OCI-LY3 (cell line): ENCODE measurements at regions not wholly inside any gene's neighbourhood (a gene's known extent, or its start where the extent isn't known, plus 50 kb on each side); places are given as distances from the start of the nearest gene placed in this dataset.
"Not testable (repeated sequence)": the region's sequence is repeated elsewhere in the genome, so short reads cannot be mapped to it uniquely, and the experiment has no call there.

Source experiments
- H2AFZ ChIP-seq: fragments of 200-600, 300-600 bp; shearing (Covaris generic); 2 replicates; pipeline ENCODE4 v1.6.0; 2014; ENCODE audit warnings: antibody characterized with exemption, low read depth, low read length
- H3K27ac ChIP-seq: fragments of 200-600, 300-600 bp; sonication (generic); 2 replicates; pipeline ENCODE4 v1.5.1; 2014; ENCODE audit warnings: mild to moderate bottlenecking, low read length, moderate library complexity, mixed read lengths
- H3K27me3 ChIP-seq: fragments of 200-600, 300-600 bp; sonication (generic); 2 replicates; pipeline ENCODE4 v1.6.1; 2014; ENCODE audit warnings: low read depth, low read length, mixed read lengths
- H3K36me3 ChIP-seq: fragments of 200-600, 300-600 bp; sonication (generic); replicated peaks from 2 replicates; pipeline ENCODE3; 2014; ENCODE audit warnings: low read depth, low read length, mixed read lengths
- H3K4me1 ChIP-seq: fragments of 300-600, 200-600 bp; sonication (generic); 2 replicates; pipeline ENCODE4 v1.6.1; 2014; ENCODE audit warnings: low read length, mixed read lengths
- H3K4me2 ChIP-seq: fragments of 200-600, 300-600 bp; sonication (generic); 2 replicates; pipeline ENCODE4 v1.6.1; 2014; ENCODE audit warnings: low read length, mixed read lengths
- H3K4me3 ChIP-seq: fragments of 300-600, 200-600 bp; sonication (generic); 2 replicates; pipeline ENCODE4 v1.5.1; 2014; ENCODE audit warnings: antibody characterized with exemption, mild to moderate bottlenecking, low read length, moderate library complexity
- H3K79me2 ChIP-seq: fragments of 300-600, 200-600 bp; shearing (Covaris generic); 2 replicates; pipeline ENCODE4 v1.6.1; 2014; ENCODE audit warnings: mild to moderate bottlenecking, low read length, mixed read lengths
- H3K9ac ChIP-seq: fragments of 300-600, 200-600 bp; shearing (Covaris generic); 2 replicates; pipeline ENCODE4 v1.6.0; 2014; ENCODE audit warnings: mild to moderate bottlenecking, low read length, moderate library complexity
- H3K9me3 ChIP-seq: fragments of 200-600, 300-600 bp; shearing (Covaris generic); 2 replicates; pipeline ENCODE4 v1.6.1; 2014; ENCODE audit warnings: low read length, mixed read lengths; ENCODE audit not compliant: insufficient read depth
- H4K20me1 ChIP-seq: fragments of 200-600, 300-600 bp; sonication (generic); 2 replicates; pipeline ENCODE4 v1.6.1; 2016; ENCODE audit warnings: low read length, mixed read lengths; ENCODE audit not compliant: insufficient read depth

- H3K9ac ChIP-seq, H3K79me2 ChIP-seq, H4K20me1 ChIP-seq, H3K27me3 ChIP-seq, H3K4me3 ChIP-seq, H2AFZ ChIP-seq, H3K4me1 ChIP-seq, H3K4me2 ChIP-seq, H3K27ac ChIP-seq, H3K9me3 ChIP-seq, H3K36me3 ChIP-seq: not testable (repeated sequence)
Observed at GRCh38 chr2:132287910-132288309, 126.2 kb upstream of the ANKRD30BL start.

GRCh38 chr2:132289138-132289537 lies 127.4 kb upstream of the ANKRD30BL start:
- H3K9ac ChIP-seq, H2AFZ ChIP-seq, H3K27me3 ChIP-seq, H3K79me2 ChIP-seq, H3K9me3 ChIP-seq, H3K4me2 ChIP-seq, H3K36me3 ChIP-seq, H3K27ac ChIP-seq, H3K4me1 ChIP-seq, H3K4me3 ChIP-seq, H4K20me1 ChIP-seq: not testable (repeated sequence)

- not testable (repeated sequence) for H3K4me1 ChIP-seq, H3K27ac ChIP-seq, H3K9ac ChIP-seq
Observed at GRCh38 chr2:132289812-132290211, 126.8 kb upstream of the GPR39 start.

GRCh38 chr2:132300592-132301378 lies 115.8 kb upstream of the GPR39 start:
- H3K27me3 ChIP-seq, H3K36me3 ChIP-seq, H3K4me1 ChIP-seq, H3K9me3 ChIP-seq, H3K27ac ChIP-seq, H3K79me2 ChIP-seq, H4K20me1 ChIP-seq: not testable (repeated sequence)
- Histone ChIP-seq H3K4me2 (peak overlapping the region; percentile 58), H3K4me3 (peak overlapping the region; percentile 64), H2AFZ (peak overlapping the region; percentile 87), H3K9ac (peak overlapping the region; percentile 43; the same call in 1 of the 2 replicates)

More at GRCh38 chr2:132289812-132290211, 126.8 kb upstream of the GPR39 start:
- not testable (repeated sequence) for H3K9me3 ChIP-seq, H3K4me2 ChIP-seq, H3K79me2 ChIP-seq, H3K4me3 ChIP-seq, H3K36me3 ChIP-seq, H4K20me1 ChIP-seq, H3K27me3 ChIP-seq, H2AFZ ChIP-seq

- not testable (repeated sequence) for H3K4me1 ChIP-seq, H2AFZ ChIP-seq, H3K27ac ChIP-seq, H3K4me3 ChIP-seq, H3K79me2 ChIP-seq, H3K4me2 ChIP-seq, H3K27me3 ChIP-seq, H3K9ac ChIP-seq, H3K9me3 ChIP-seq, H4K20me1 ChIP-seq, H3K36me3 ChIP-seq
Observed at GRCh38 chr2:132304661-132305380, 111.8 kb upstream of the GPR39 start.

GRCh38 chr2:132307613-132308198 lies 108.9 kb upstream of the GPR39 start:
- H3K27me3 ChIP-seq, H3K36me3 ChIP-seq, H2AFZ ChIP-seq, H3K27ac ChIP-seq, H3K4me1 ChIP-seq, H3K9me3 ChIP-seq, H3K9ac ChIP-seq, H4K20me1 ChIP-seq, H3K4me3 ChIP-seq, H3K79me2 ChIP-seq, H3K4me2 ChIP-seq: not testable (repeated sequence)

- not testable (repeated sequence) for H3K27me3 ChIP-seq, H4K20me1 ChIP-seq, H3K4me2 ChIP-seq, H3K79me2 ChIP-seq, H3K9me3 ChIP-seq, H3K4me3 ChIP-seq, H3K27ac ChIP-seq, H2AFZ ChIP-seq, H3K9ac ChIP-seq, H3K36me3 ChIP-seq, H3K4me1 ChIP-seq
Observed at GRCh38 chr2:132309203-132309602, 107.4 kb upstream of the GPR39 start.

- H3K4me2 ChIP-seq, H3K4me3 ChIP-seq, H2AFZ ChIP-seq, H3K79me2 ChIP-seq, H4K20me1 ChIP-seq, H3K9ac ChIP-seq, H3K4me1 ChIP-seq, H3K27ac ChIP-seq, H3K36me3 ChIP-seq, H3K9me3 ChIP-seq, H3K27me3 ChIP-seq: not testable (repeated sequence)
Observed at GRCh38 chr2:132315546-132315945, 101.1 kb upstream of the GPR39 start.

- not testable (repeated sequence) for H3K27ac ChIP-seq, H2AFZ ChIP-seq, H4K20me1 ChIP-seq, H3K4me2 ChIP-seq, H3K36me3 ChIP-seq, H3K27me3 ChIP-seq, H3K9me3 ChIP-seq, H3K9ac ChIP-seq, H3K4me1 ChIP-seq, H3K79me2 ChIP-seq, H3K4me3 ChIP-seq
Observed at GRCh38 chr2:132317026-132317680, 99.5 kb upstream of the GPR39 start.
